Hepatocyte (in vitro differentiated cells): ENCODE measurements at regions not wholly inside any gene's neighbourhood (a gene's known extent, or its start where the extent isn't known, plus 50 kb on each side); places are given as distances from the start of the nearest gene placed in this dataset.
"Not testable (repeated sequence)": the region's sequence is repeated elsewhere in the genome, so short reads cannot be mapped to it uniquely, and the experiment has no call there.

Experiments
- DNase-seq: peaks from one replicate; pipeline ENCODE4 v3.0.0-alpha.2; 2016; ENCODE audit warnings: low spot score
- H2AFZ ChIP-seq: fragments of 200-600 bp; sonication (generic); 2 replicates; pipeline ENCODE4 v1.6.0; 2016; ENCODE audit warnings: antibody characterized with exemption, mild to moderate bottlenecking
- H3K27ac ChIP-seq: fragments of 200-600 bp; sonication (generic); 2 replicates; pipeline ENCODE4 v1.5.1; 2016; ENCODE audit warnings: mild to moderate bottlenecking
- H3K27me3 ChIP-seq: fragments of 200-600 bp; sonication (generic); 2 replicates; pipeline ENCODE4 v1.6.1; 2016
- H3K36me3 ChIP-seq: fragments of 200-600 bp; sonication (generic); replicated peaks from 2 replicates; pipeline ENCODE4 v1.5.1; 2016; ENCODE audit warnings: low read depth; ENCODE audit not compliant: insufficient read depth
- H3K4me1 ChIP-seq: fragments of 200-600 bp; sonication (generic); 2 replicates; pipeline ENCODE4 v1.5.1; 2016; ENCODE audit warnings: mild to moderate bottlenecking, moderate library complexity; ENCODE audit not compliant: insufficient read depth
- H3K4me2 ChIP-seq: fragments of 200-600 bp; sonication (generic); 2 replicates; pipeline ENCODE4 v1.6.0; 2016
- H3K4me3 ChIP-seq: fragments of 200-600 bp; sonication (generic); 2 replicates; pipeline ENCODE4 v1.5.1; 2016; ENCODE audit warnings: mild to moderate bottlenecking
- H3K79me2 ChIP-seq: fragments of 200-600 bp; sonication (generic); 2 replicates; pipeline ENCODE4 v1.6.0; 2017; ENCODE audit warnings: mild to moderate bottlenecking
- H3K9me2 ChIP-seq: fragments of 200-600 bp; sonication (generic); replicated peaks from 2 replicates; pipeline ENCODE4 v1.6.0; 2017; ENCODE audit warnings: mild to moderate bottlenecking; ENCODE audit not compliant: insufficient read depth
- H3K9me3 ChIP-seq: fragments of 200-600 bp; sonication (generic); 2 replicates; pipeline ENCODE4 v1.5.1; 2016; ENCODE audit warnings: low read depth, mild to moderate bottlenecking
- H4K20me1 ChIP-seq: fragments of 200-600 bp; sonication (generic); 2 replicates; pipeline ENCODE4 v1.6.0; 2016; ENCODE audit warnings: mild to moderate bottlenecking; ENCODE audit not compliant: insufficient read depth, poor library complexity, severe bottlenecking
- CTCF ChIP-seq: fragments of 200-600 bp; sonication (generic); IDR thresholded peaks from 2 replicates; pipeline ENCODE4 v1.5.1; 2016; ENCODE audit warnings: antibody characterized with exemption, mild to moderate bottlenecking; ENCODE audit not compliant: poor library complexity
- EZH2 ChIP-seq: fragments of 200-600 bp; sonication (generic); IDR thresholded peaks from 2 replicates; pipeline ENCODE4 v1.6.1; 2016; ENCODE audit warnings: antibody characterized with exemption, mild to moderate bottlenecking, borderline replicate concordance
- EZH2phosphoT487 ChIP-seq: fragments of 200-600 bp; sonication (generic); IDR thresholded peaks from one replicate; pipeline ENCODE4 v1.6.1; 2018; ENCODE audit warnings: antibody characterized with exemption, mild to moderate bottlenecking, low read depth, moderate library complexity; ENCODE audit not compliant: unreplicated experiment, severe bottlenecking
- WGBS: methylation state at CpG from one replicate; pipeline ENCODE4 v1.1.6; 2016; ENCODE audit warnings: low lambda C conversion rate; ENCODE audit errors: missing lambda C conversion rate; 5-methylcytosine and 5-hydroxymethylcytosine counted together

DNA sequence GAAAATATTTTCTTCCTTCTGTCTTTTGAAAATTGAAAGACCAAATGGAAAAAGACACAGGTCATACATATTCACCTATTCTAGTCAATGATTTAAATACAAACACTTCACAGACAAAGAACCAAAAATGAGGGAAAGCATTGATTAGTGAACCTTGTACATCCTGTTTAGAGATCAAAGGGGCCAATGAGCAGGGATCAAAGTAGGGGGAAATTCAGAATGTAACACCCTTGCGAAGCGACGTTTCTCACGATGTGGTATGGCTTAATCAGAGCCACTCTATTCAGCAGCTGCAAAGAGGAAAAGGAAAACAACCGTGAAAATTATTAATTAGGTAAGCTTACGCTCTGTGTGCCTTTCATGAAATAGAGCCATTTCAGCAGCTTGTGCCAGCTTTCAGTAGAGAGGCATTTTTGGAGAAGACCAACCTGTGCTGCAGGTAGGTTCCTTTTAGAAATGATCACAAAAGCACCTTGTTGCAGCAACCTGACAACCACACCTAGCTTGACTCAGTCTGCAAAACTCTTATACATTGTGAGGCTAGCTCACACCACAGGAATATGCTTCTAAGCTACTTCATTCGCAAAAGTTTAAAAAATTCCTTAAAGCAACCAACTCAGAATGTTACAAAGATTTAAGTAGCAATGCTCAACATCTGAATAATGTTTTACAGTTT is 78.0 kb downstream of the DKK1 start:
- Histone ChIP-seq H4K20me1 (no peaks in the 10 kb centered on the region), H2AFZ (no peak overlapping the region), H3K79me2 (no peaks in the 10 kb centered on the region), H3K36me3 (no peaks in the 10 kb centered on the region), H3K4me3 (no peak overlapping the region), H3K9me3 (no peaks in the 10 kb centered on the region), H3K4me1 (no peaks in the 10 kb centered on the region), H3K4me2 (no peak overlapping the region), H3K9me2 (no peaks in the 10 kb centered on the region), H3K27ac (no peak overlapping the region), H3K27me3 (no peaks in the 10 kb centered on the region)
- DNase-seq = no peak
- WGBS = 88% methylated on average over 7 of the region's 7 CpGs
- TF ChIP-seq EZH2phosphoT487 (no peak), EZH2 (no peak), CTCF (no peak)

DNA sequence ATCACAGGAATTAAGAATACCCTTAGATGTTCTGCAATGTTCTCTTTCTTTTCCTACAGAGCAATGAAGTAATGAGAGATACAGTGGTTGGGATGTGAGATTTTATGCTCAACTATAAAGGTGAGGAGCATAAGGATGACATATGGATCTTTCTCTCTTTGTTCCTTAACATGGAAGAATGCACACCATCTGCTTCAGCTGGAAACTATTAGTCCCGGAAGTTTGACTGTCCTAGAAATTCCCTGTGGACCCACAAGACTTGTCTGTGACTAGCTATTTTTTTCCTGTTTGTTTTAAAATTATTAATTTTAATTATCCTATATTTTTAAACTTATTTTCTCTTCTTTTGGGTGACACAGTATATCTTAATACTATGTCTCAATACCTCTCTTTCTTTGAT is 80.2 kb downstream of the DKK1 start:
- no peak overlapping the region for H3K4me3 ChIP-seq
- no peaks in the 10 kb centered on the region for H4K20me1 ChIP-seq
- H3K9me3 ChIP-seq = no peaks in the 10 kb centered on the region
- no peaks in the 10 kb centered on the region for H3K79me2 ChIP-seq
- no peak for TF ChIP-seq CTCF
- TF ChIP-seq EZH2phosphoT487 = no peak
- no peak for TF ChIP-seq EZH2
- WGBS = 82% methylated on average over 1 of the region's 1 CpG
- H3K9me2 ChIP-seq = no peaks in the 10 kb centered on the region
- no peaks in the 10 kb centered on the region for H3K27me3 ChIP-seq
- no peak for DNase-seq
- no peaks in the 10 kb centered on the region for H3K36me3 ChIP-seq
- no peak overlapping the region for H2AFZ ChIP-seq
- no peaks in the 10 kb centered on the region for H3K4me1 ChIP-seq
- no peak overlapping the region for H3K27ac ChIP-seq
- no peak overlapping the region for H3K4me2 ChIP-seq

DNA sequence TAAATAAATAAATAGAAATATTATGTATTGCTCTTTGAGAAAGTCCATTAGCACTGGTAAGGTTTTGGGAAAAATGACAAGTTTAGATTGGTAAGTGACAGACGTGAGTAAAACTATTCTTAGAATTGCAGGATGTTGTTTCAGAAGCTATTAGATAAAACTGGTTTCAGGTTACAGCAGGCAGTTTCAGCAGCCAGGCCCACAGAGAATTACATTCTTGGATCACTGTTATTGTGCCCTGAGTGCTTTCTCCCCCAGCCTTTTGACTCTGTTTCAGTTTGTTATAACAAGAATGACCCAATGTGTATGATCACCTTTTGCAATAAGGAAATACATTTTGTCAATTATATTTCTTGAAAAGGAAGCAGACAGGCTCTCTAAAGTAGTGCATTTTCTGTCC is 86.5 kb downstream of the DKK1 start:
- no peak overlapping the region for H3K4me2 ChIP-seq
- no peak overlapping the region for H3K4me3 ChIP-seq
- H3K27ac ChIP-seq = no peak overlapping the region
- no peak for DNase-seq
- H3K4me1 ChIP-seq = no peaks in the 10 kb centered on the region
- H3K9me3 ChIP-seq = no peaks in the 10 kb centered on the region
- H4K20me1 ChIP-seq = no peaks in the 10 kb centered on the region
- WGBS = 39% methylated on average over 1 of the region's 1 CpG
- TF ChIP-seq EZH2 (no peak), CTCF (no peak), EZH2phosphoT487 (no peak)
- H3K9me2 ChIP-seq = no peaks in the 10 kb centered on the region
- H2AFZ ChIP-seq = no peak overlapping the region
- no peaks in the 10 kb centered on the region for H3K27me3 ChIP-seq
- H3K36me3 ChIP-seq = no peaks in the 10 kb centered on the region
- H3K79me2 ChIP-seq = no peaks in the 10 kb centered on the region

- not testable (repeated sequence) for H2AFZ ChIP-seq, H3K27ac ChIP-seq, H3K36me3 ChIP-seq, H3K27me3 ChIP-seq, H3K4me2 ChIP-seq, DNase-seq, H3K9me3 ChIP-seq, H3K4me1 ChIP-seq, H3K79me2 ChIP-seq, H3K9me2 ChIP-seq, H3K4me3 ChIP-seq, H4K20me1 ChIP-seq
- WGBS = 93% methylated on average over 3 of the region's 3 CpGs
These were observed 89.7 kb downstream of the DKK1 start for GRCh38 chr10:52403801-52404200.
